K562 (cell line): ENCODE measurements at regions not wholly inside any gene's neighbourhood (a gene's known extent, or its start where the extent isn't known, plus 50 kb on each side); places are given as distances from the start of the nearest gene placed in this dataset.

Source experiments
- ATAC-seq: fragments of 200-7000 bp; cut with Tn5 transposase; 3 replicates; pipeline ENCODE4 v1.9.1; 2020; ENCODE audit warnings: moderate library complexity
- BruUV-seq: library from RNA; stranded (reverse); fragments of 400-500 nt; replicated peaks from 2 replicates; lab custom pipeline; 2021; lab: Mats Ljungman, UMichigan
- CTCF ChIA-PET: fragments of 300-600 bp; formaldehyde crosslinking; extraction: SDS; loops from one replicate; lab custom pipeline; 2021; ENCODE audit warnings: low intra/inter-chr PET ratio; lab: Yijun Ruan, JAX
- POLR2A ChIA-PET: fragments of 300-600, 350-650 bp; sonication (Branson Sonifier 250); formaldehyde crosslinking; extraction: SDS; loops from one replicate; lab custom pipeline; 2021; ENCODE audit warnings: antibody characterized with exemption, inconsistent platforms; lab: Yijun Ruan, JAX
- DNase-seq, 4 experiments: peaks; one replicate each; pipeline versions ENCODE4 v3.0.0 to v3.0.0-alpha.2; 2011 to 2018; ENCODE audit warnings: low spot score in 3 of 4, mixed read lengths in 3 of 4; ENCODE audit errors: extremely low read depth in 1 of 4
- FAIRE-seq: peaks from 2 replicates; lab custom pipeline; 2011; peaks lifted over from hg19 to GRCh38; lab: Jason Lieb, UNC
- H2AFZ ChIP-seq: 2 replicates; pipeline ENCODE4 v1.6.0; 2011; ENCODE audit warnings: low read depth, low read length, control low read depth, inconsistent platforms
- H3K27ac ChIP-seq: fragments of 200-600 bp; 3 replicates; pipeline ENCODE4 v1.8.0; 2011; ENCODE audit warnings: low read depth, mild to moderate bottlenecking, control low read depth, inconsistent platforms, low read length, moderate library complexity, mixed read lengths; ENCODE audit errors: extremely low read depth
- H3K27me3 ChIP-seq, 2 experiments: fragments of 300-600 bp in 1 of 2; 2 replicates in 1 of 2; 3 replicates in 1 of 2; pipeline versions ENCODE4 v1.6.0 to v1.8.0; 2011; ENCODE audit warnings: inconsistent platforms in 2 of 2, low read length in 2 of 2, mild to moderate bottlenecking in 1 of 2, mixed read lengths in 1 of 2, moderate library complexity in 1 of 2; ENCODE audit not compliant: control insufficient read depth in 2 of 2, insufficient read depth in 2 of 2
- H3K36me3 ChIP-seq: fragments of 300-600 bp; 3 replicates; pipeline ENCODE4 v1.8.0; 2011; ENCODE audit warnings: mild to moderate bottlenecking, low read length, inconsistent platforms; ENCODE audit not compliant: control insufficient read depth, insufficient read depth
- H3K4me1 ChIP-seq, 2 experiments: fragments of 200-600 bp in 1 of 2; replicated peaks in 1 of 2; 2 replicates in 1 of 2; 3 replicates in 1 of 2; pipeline versions ENCODE4 v1.5.1 to v1.8.0; 2011; ENCODE audit warnings: inconsistent platforms in 2 of 2, low read length in 2 of 2, mild to moderate bottlenecking in 1 of 2, mixed read lengths in 1 of 2, moderate library complexity in 1 of 2; ENCODE audit not compliant: control insufficient read depth in 2 of 2, insufficient read depth in 2 of 2
- H3K4me2 ChIP-seq: 2 replicates; pipeline ENCODE4 v1.6.1; 2011; ENCODE audit warnings: low read length, control low read depth, inconsistent platforms, mixed read lengths; ENCODE audit not compliant: insufficient read depth
- H3K4me3 ChIP-seq: fragments of 200-600 bp; sonication (generic), shearing (Covaris generic); 2 replicates; pipeline ENCODE4 v1.5.1; 2016; ENCODE audit warnings: control low read depth, inconsistent platforms
- H3K79me2 ChIP-seq: fragments of 200-600 bp; 3 replicates; pipeline ENCODE4 v1.8.0; 2011; ENCODE audit warnings: low read length, inconsistent platforms; ENCODE audit not compliant: control insufficient read depth, insufficient read depth
- H3K9ac ChIP-seq, 2 experiments: 2 replicates each; pipeline versions ENCODE4 v1.6.0 to v1.6.1; 2011; ENCODE audit warnings: low read depth in 2 of 2, low read length in 2 of 2, control low read depth in 1 of 2, inconsistent platforms in 1 of 2, mild to moderate bottlenecking in 1 of 2, mixed read lengths in 1 of 2; ENCODE audit not compliant: insufficient read depth in 1 of 2
- H3K9me1 ChIP-seq: one replicate; pipeline ENCODE4 v1.6.0; 2011; ENCODE audit warnings: inconsistent platforms, mild to moderate bottlenecking, low read length, moderate library complexity; ENCODE audit not compliant: control insufficient read depth, insufficient read depth
- H3K9me3 ChIP-seq: replicated peaks from 2 replicates; pipeline ENCODE4 v1.5.1; 2011; ENCODE audit warnings: low read depth, low read length, inconsistent platforms; ENCODE audit not compliant: control insufficient read depth, insufficient read depth
- H4K20me1 ChIP-seq: replicated peaks from 2 replicates; pipeline ENCODE4 v1.6.1; 2011; ENCODE audit warnings: low read length, inconsistent platforms, mixed read lengths; ENCODE audit not compliant: control insufficient read depth, insufficient read depth
- SRSF1 ChIP-seq: fragments of 200-400 bp; formaldehyde crosslinking; IDR thresholded peaks from 2 replicates; pipeline ENCODE4 v1.6.1; 2017; ENCODE audit warnings: mild to moderate bottlenecking, low read depth, low read length, moderate library complexity
- STAT5A ChIP-seq: IDR thresholded peaks from 2 replicates; pipeline ENCODE4 v1.6.1; 2012; ENCODE audit warnings: low read length, inconsistent platforms, borderline replicate concordance
- WHSC1 ChIP-seq: IDR thresholded peaks from one replicate; pipeline ENCODE4 v1.6.1; 2012; ENCODE audit warnings: low read length, control low read depth, inconsistent platforms
- WGBS: fragments of 100-300 bp; shearing (Covaris generic); methylation state at CpG from one replicate; pipeline ENCODE4 v1.1.6; 2016; ENCODE audit warnings: low coverage, mixed read lengths; ENCODE audit not compliant: insufficient coverage; ENCODE audit errors: missing lambda C conversion rate; 5-methylcytosine and 5-hydroxymethylcytosine counted together
- in situ Hi-C: fragments of 300-500 bp; cut with MboI; formaldehyde crosslinking; loops from 4 replicates; pipeline ENCODE4 v1.15.0; 2018; ENCODE audit warnings: inconsistent platforms, mixed read lengths
- intact Hi-C: fragments of 100-400 bp; cut with micrococcal nuclease; formaldehyde crosslinking; loops from 2 replicates; pipeline ENCODE4 v1.14.2; 2022
- TF ChIP-seq, protein P1 (sequence below): fragments of 450-650 bp; formaldehyde crosslinking; conservative IDR thresholded peaks from 2 replicates; pipeline ENCODE4 v1.4.0; 2022; ENCODE audit warnings: mild to moderate bottlenecking, missing genetic modification characterization
- TF ChIP-seq, protein P2 (sequence below): fragments of 250-450 bp; sonication (Bioruptor Pico); IDR thresholded peaks from 2 replicates; pipeline ENCODE4 v1.8.0; 2021; ENCODE audit warnings: moderate library complexity, mild to moderate bottlenecking, inconsistent platforms

DNA sequence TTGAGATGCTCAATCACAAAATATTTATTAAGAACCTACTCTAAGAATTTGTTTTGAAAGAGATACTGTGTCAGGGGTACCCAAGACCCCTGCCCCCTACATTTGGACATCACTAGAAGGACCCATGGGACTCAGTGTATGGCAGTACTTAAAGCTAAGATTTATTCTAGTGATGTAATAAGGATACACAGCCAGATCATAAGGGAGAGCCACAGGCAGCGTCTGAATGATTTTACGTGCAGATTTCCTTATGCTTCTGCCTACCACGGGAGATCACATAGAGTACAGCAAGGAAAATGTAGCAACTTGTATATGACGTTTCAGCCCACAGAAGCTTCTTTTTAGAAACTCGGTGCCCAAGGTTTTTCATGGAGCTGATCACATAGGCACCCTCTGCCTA is 172.9 kb downstream of the DEPDC1B start:
- no peak for ATAC-seq
- Histone ChIP-seq H3K9me3 (no peaks in the 10 kb centered on the region), H3K36me3 (no peaks in the 10 kb centered on the region), H3K79me2 (no peaks in the 10 kb centered on the region), H3K27me3 (no peaks in the 10 kb centered on the region), H3K4me2 (no peak overlapping the region), H3K9me1 (no peaks in the 10 kb centered on the region), H3K27ac (no peak overlapping the region), H3K9ac (no peak overlapping the region), H3K4me3 (no peak overlapping the region), H2AFZ (no peak overlapping the region)
- intact Hi-C loops (no loop called here), in situ Hi-C loops (no loop called here)
- no peak for FAIRE-seq
- 1% methylated on average over 5 of the region's 5 CpGs for WGBS
- ChIA-PET CTCF (no interaction called here), POLR2A (no interaction called here)
- no TSS peak for BruUV-seq
- TF ChIP-seq SRSF1 (no peak), STAT5A (no peak), WHSC1 (no peak)
- TF ChIP-seq, protein P1, sequence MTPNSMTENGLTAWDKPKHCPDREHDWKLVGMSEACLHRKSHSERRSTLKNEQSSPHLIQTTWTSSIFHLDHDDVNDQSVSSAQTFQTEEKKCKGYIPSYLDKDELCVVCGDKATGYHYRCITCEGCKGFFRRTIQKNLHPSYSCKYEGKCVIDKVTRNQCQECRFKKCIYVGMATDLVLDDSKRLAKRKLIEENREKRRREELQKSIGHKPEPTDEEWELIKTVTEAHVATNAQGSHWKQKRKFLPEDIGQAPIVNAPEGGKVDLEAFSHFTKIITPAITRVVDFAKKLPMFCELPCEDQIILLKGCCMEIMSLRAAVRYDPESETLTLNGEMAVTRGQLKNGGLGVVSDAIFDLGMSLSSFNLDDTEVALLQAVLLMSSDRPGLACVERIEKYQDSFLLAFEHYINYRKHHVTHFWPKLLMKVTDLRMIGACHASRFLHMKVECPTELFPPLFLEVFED (CRISPR knock-in tag): no peak
- TF ChIP-seq, protein P2, sequence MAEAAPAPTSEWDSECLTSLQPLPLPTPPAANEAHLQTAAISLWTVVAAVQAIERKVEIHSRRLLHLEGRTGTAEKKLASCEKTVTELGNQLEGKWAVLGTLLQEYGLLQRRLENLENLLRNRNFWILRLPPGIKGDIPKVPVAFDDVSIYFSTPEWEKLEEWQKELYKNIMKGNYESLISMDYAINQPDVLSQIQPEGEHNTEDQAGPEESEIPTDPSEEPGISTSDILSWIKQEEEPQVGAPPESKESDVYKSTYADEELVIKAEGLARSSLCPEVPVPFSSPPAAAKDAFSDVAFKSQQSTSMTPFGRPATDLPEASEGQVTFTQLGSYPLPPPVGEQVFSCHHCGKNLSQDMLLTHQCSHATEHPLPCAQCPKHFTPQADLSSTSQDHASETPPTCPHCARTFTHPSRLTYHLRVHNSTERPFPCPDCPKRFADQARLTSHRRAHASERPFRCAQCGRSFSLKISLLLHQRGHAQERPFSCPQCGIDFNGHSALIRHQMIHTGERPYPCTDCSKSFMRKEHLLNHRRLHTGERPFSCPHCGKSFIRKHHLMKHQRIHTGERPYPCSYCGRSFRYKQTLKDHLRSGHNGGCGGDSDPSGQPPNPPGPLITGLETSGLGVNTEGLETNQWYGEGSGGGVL (CRISPR knock-in tag): no peak
- TF ChIP-seq, all 486 proteins: peak for 0
- DNase-seq: no peak
- Histone ChIP-seq H4K20me1 (no peaks in the 10 kb centered on the region), H3K4me1 (no peaks in the 10 kb centered on the region)
